ENCODE measurements at regions not wholly inside any gene's neighbourhood (a gene's known extent, or its start where the extent isn't known, plus 50 kb on each side); places are given as distances from the start of the nearest gene placed in this dataset.
"Not testable (repeated sequence)": the region's sequence is repeated elsewhere in the genome, so short reads cannot be mapped to it uniquely, and the experiment has no call there.

GRCh38 chr12:46474385-46474784 lies 101.8 kb upstream of the SLC38A2 start:
- not testable (repeated sequence) for TF ChIP-seq CTCF (IDR thresholded peaks at IDR 0.05 in 4 of 5, conservative IDR thresholded peaks at IDR 0.05 in 1 of 5); POLR2A (IDR thresholded peaks at IDR 0.05)
